ENCODE measurements at regions not wholly inside any gene's neighbourhood (a gene's known extent, or its start where the extent isn't known, plus 50 kb on each side); places are given as distances from the start of the nearest gene placed in this dataset.
"Not testable (repeated sequence)": the region's sequence is repeated elsewhere in the genome, so short reads cannot be mapped to it uniquely, and the experiment has no call there.

GRCh38 chr12:97801471-97802059 lies 339.0 kb downstream of the RMST start:
- DNase-seq = no peak

DNA sequence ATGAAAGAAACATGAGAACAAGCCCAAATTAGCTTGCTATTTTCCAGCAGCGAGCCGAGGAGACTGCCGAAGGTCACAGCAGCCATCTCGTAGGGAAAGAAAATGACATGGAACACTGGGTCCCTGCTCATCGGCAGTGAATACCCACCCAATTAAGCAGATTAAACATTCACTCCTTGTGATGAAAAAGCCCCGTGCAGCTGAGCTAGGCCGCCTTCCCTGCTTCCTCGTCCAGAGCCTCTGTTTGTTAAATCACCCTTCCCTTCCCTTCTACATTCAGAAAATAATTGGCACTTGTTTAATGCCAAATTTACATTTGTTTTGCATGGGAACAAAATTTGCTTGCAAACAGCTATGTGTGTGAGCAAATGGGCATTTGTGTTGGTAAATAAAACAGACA lies 342.5 kb downstream of the RMST start:
- DNase-seq = no peak

DNA sequence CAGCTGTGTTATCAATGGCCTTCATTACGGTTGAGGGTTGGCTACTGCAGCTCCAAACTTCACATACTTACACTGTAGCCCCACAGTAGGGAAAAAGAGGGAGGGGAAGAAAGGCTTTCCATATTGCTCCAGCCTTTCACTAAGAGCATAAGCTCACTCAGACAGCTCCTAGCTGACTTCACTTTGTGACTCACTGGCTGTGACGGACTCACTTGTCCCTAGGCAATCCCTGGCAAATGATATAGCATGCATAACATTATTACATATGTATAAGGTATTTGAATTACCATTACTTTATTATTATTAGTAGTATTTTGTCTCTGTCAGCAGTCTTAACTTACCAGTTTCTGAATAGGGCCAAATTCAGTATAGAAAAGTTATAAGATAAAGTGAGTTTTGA lies 350.7 kb downstream of the RMST start:
- DNase-seq = no peak

DNA sequence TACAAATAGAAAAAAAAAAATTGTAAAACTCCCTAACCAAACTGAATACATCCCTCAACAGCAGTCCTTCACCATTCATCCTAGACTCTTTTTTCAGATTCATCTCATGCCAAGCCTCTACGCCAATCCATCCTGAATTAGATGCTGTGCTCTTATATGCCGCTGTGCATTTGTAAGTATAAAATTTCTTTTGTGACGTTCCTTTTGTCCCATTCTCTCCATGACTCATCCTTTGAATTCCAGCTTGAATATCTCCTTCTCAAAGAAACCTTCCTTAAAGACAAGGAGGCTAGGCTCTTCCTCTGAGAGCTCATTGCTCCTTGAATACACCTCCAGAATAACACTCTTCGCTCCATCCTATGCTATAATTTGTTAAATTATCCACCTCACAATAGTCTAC lies 359.2 kb downstream of the RMST start:
- no peak for DNase-seq

- DNase-seq = no peak
Measured at GRCh38 chr12:97835541-97835940, 372.9 kb downstream of the RMST start.

GRCh38 chr12:97837401-97837800 lies 374.8 kb downstream of the RMST start:
- no peak for DNase-seq

DNA sequence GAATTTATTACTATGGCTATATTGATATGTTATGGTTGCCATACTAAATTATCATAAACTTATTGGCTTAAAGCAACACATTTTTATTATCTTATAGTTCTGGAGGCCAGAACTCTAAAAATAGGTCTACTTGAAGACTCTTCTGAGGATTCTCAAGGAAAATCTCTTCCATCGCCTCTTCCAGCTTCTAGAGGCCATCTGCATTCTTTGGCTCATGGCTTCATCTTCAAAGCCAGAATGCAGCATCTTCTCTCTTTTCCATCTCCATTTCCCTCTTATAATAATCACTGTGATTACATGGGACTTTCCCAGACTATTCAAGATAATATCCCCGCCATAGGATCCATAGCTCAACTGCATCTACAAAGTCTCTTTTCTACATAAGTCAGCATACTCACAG lies 385.4 kb downstream of the RMST start:
- no peak for DNase-seq

- DNase-seq = no peak
Measured at GRCh38 chr12:97854477-97854876, 391.9 kb downstream of the RMST start.

GRCh38 chr12:97862072-97862471 lies 399.5 kb downstream of the RMST start:
- no peak for DNase-seq

DNA sequence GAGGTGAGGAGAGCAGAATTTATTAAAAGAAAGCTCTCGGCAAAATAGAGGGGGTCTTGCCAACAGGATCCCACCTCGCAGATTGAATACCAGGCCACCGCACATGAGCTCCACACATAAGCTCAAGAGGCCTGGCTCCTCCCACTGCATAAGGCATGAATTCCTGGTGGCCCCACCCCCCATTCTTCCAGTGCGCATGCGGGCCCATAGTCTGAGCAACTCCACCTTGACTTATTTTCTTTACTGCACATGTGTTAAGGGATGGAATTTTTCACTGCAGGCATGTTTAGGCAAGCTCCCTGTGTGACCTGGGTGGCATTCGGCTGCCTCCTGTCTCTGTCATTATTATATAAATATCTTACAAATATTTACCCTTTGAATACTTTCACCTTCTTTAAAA lies 412.5 kb downstream of the RMST start:
- DNase-seq = no peak

- no peak for DNase-seq
Measured at GRCh38 chr12:97876780-97877179, 414.2 kb downstream of the RMST start.

DNA sequence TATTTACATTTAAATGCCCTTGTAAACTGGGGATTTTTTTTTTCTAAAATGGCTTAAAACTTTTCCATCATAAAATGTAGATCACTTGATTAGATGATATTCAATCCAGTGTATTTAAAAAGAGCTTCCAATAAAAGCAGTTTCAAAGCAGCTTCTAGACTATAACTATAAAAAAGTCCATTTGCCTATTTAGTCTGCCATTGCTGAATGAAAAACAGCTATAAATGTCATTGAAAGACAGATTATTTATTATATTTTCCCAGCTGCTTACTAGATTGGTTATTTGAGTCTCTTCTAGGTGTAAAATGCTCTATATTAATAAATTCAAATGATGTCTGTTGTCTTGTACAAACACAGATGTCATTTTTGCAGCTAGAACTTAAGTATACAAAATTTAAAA lies 414.8 kb downstream of the RMST start:
- DNase-seq = no peak

GRCh38 chr12:97886511-97887176 lies 424.0 kb downstream of the RMST start:
- no peak for DNase-seq

DNA sequence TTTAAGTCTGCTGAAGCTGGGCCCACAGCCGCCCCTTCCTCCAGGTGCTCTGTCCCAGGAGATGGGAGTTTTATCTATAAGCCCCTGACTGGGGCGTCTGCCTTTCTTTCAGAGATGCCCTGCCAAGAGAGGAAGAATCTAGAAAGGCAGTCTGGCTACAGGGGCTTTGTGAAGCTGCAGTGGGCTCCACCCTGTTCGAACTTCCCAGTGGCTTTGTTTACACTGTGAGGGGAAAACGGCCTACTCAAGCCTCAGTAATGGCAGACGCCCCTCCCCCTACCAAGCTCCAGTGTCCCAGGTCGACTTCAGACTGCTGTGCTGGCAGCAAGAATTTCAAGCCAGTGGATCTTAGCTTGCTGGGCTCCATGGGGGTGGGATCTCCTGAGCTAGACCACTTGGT lies 435.3 kb downstream of the RMST start:
- not testable (repeated sequence) for DNase-seq

- DNase-seq = no peak
Measured at GRCh38 chr12:97899529-97899928, 436.9 kb downstream of the RMST start.

DNA sequence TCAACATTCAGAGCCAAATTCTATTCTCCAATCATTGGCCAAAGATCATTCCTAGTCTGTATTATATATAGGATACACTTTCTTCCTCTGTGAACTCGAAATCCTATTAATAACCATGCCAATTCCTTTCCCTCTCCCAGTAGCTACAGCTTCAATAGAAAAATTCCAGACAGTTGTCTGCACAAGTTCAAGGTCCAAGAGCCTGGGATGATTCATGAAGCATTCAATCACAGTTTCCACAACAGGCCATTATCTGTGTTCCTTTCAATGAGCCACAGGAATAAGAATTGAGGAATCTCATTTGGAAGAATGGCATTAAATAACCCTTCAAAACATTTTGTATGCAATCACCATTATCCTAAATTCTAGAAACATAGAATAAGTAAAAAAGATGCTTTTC lies 437.4 kb downstream of the RMST start:
- DNase-seq = no peak

- DNase-seq = no peak
Measured at GRCh38 chr12:97903356-97903755, 440.8 kb downstream of the RMST start.

GRCh38 chr12:97907504-97907903 lies 444.9 kb downstream of the RMST start:
- DNase-seq = no peak

GRCh38 chr12:97910559-97910958 lies 448.0 kb downstream of the RMST start:
- no peak for DNase-seq

- DNase-seq = no peak
Measured at GRCh38 chr12:97912943-97913342, 450.3 kb downstream of the RMST start.

DNA sequence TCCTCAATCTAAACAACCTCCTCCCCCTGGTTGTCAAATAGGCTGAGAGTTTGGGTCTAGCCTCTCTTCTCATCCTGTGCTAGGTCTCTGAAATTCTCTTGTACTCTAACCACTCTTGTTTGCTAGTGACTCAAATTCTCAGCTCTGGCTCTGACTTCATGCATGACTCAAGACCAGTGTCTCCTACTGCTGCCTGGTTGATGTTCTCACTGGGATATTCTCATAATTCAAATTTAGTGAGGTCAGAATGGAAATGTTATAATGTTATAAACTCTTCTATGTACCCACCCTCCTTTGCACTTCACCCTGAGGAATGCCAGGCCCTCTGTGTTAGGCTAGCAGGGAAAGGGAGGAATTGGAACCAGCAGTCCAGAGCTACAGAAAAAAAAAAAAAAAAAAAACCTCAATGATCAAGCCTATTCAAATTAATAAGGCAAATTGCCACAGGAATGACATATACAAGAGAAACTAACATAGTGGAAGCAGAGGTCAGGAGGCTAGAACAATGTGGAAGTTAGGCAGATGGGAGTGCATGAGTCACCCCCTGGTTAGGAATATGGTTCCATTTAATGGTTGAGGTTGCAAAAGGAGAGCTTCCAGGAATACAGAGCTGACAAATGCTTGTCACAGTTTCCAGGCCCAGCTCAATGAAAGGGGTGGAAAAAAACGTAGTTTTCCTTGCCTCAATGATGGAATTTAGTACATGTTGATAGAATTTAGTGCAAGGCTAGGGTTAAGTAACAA lies 459.5 kb downstream of the RMST start:
- no peak for DNase-seq

DNA sequence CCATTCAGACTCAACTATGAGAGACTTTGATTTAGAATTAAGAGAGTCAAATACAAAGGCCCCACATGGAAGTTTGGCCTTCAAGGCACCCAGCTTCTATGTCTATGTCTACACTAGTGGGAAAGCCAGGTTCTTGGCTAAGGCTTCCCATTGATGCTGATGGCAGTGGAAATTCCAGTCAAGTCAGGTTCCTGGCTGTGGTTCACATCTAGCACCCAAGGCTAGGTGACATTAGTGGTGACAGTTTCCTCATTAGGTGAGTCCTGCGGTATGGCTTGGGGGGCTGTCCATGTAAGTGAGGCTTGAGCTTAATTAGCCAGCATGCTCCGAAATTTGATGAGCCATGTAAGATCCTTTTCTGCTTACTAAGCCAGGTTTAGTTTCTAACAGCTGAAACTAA lies 460.9 kb downstream of the RMST start:
- no peak for DNase-seq

DNA sequence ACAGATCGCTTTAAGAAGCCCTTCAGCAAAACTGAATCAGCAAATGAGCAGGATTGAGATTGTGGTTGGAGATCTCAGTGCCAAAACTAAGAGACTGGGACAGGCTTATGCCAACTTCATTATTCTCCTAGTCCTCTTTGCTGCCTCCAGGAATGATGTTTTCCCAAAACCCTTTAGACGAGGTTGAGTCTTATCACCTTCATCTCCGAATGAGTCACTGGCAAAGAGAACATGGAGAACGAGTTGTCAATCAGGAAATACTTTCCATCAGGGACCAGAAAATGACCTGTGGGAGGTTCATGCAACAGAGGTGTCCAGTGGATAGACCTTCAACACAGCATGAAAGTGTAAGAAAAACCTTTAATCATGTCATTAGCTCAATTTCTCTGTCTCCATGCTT lies 461.5 kb downstream of the RMST start:
- no peak for DNase-seq

GRCh38 chr12:97927977-97928376 lies 465.4 kb downstream of the RMST start:
- DNase-seq = no peak

- DNase-seq = no peak
Measured at GRCh38 chr12:97936165-97936564, 473.6 kb downstream of the RMST start.

Measured in NCI-H1694 (cell line).